ENCODE measurements at regions not wholly inside any gene's neighbourhood (a gene's known extent, or its start where the extent isn't known, plus 50 kb on each side); places are given as distances from the start of the nearest gene placed in this dataset.

GRCh38 chr20:6852478-6852877, 85.0 kb downstream of the BMP2 start:
- H3K27ac ChIP-seq (ENCODE audit: low read length): no peak overlapping the region
- no peaks in the 10 kb centered on the region for H3K36me3 ChIP-seq (ENCODE audit: control insufficient read depth, insufficient read depth, low read length)
- no peaks in the 10 kb centered on the region for H3K4me1 ChIP-seq (ENCODE audit: control insufficient read depth, insufficient read depth, low read length)
- no peak for DNase-seq
- H3K27me3 ChIP-seq (ENCODE audit: control insufficient read depth, insufficient read depth, low read length): no peaks in the 10 kb centered on the region
- H3K9me3 ChIP-seq (replicated peaks; ENCODE audit: control insufficient read depth, low read depth, low read length): no peaks in the 10 kb centered on the region
- 100% methylated on average over 2 of the region's 4 CpGs for WGBS (ENCODE audit: insufficient coverage)
- no peak overlapping the region for H3K4me3 ChIP-seq (ENCODE audit: low read length)

GRCh38 chr20:6855104-6855503, 87.6 kb downstream of the BMP2 start:
- H3K9me3 ChIP-seq (replicated peaks; ENCODE audit: control insufficient read depth, low read depth, low read length): no peaks in the 10 kb centered on the region
- no peak for DNase-seq
- no peak overlapping the region for H3K4me3 ChIP-seq (ENCODE audit: low read length)
- H3K27ac ChIP-seq (ENCODE audit: low read length): no peak overlapping the region
- no peaks in the 10 kb centered on the region for H3K36me3 ChIP-seq (ENCODE audit: control insufficient read depth, insufficient read depth, low read length)
- 38% methylated on average over 2 of the region's 3 CpGs for WGBS (ENCODE audit: insufficient coverage)
- no peaks in the 10 kb centered on the region for H3K27me3 ChIP-seq (ENCODE audit: control insufficient read depth, insufficient read depth, low read length)
- H3K4me1 ChIP-seq (ENCODE audit: control insufficient read depth, insufficient read depth, low read length): no peaks in the 10 kb centered on the region

- H3K9me3 ChIP-seq (replicated peaks; ENCODE audit: control insufficient read depth, low read depth, low read length): no peaks in the 10 kb centered on the region
- no peaks in the 10 kb centered on the region for H3K27me3 ChIP-seq (ENCODE audit: control insufficient read depth, insufficient read depth, low read length)
- WGBS (ENCODE audit: insufficient coverage): 40% methylated on average over 1 of the region's 1 CpG
- no peak for DNase-seq
- no peaks in the 10 kb centered on the region for H3K4me1 ChIP-seq (ENCODE audit: control insufficient read depth, insufficient read depth, low read length)
- H3K4me3 ChIP-seq (ENCODE audit: low read length): no peak overlapping the region
- H3K36me3 ChIP-seq (ENCODE audit: control insufficient read depth, insufficient read depth, low read length): no peaks in the 10 kb centered on the region
- no peak overlapping the region for H3K27ac ChIP-seq (ENCODE audit: low read length)
These were observed 88.3 kb downstream of the BMP2 start for GRCh38 chr20:6855796-6856195.

- H3K27me3 ChIP-seq (ENCODE audit: control insufficient read depth, insufficient read depth, low read length): no peaks in the 10 kb centered on the region
- H3K4me3 ChIP-seq (ENCODE audit: low read length): no peak overlapping the region
- no peaks in the 10 kb centered on the region for H3K9me3 ChIP-seq (replicated peaks; ENCODE audit: control insufficient read depth, low read depth, low read length)
- H3K4me1 ChIP-seq (ENCODE audit: control insufficient read depth, insufficient read depth, low read length): no peaks in the 10 kb centered on the region
- no peak overlapping the region for H3K27ac ChIP-seq (ENCODE audit: low read length)
- H3K36me3 ChIP-seq (ENCODE audit: control insufficient read depth, insufficient read depth, low read length): no peaks in the 10 kb centered on the region
- 70% methylated on average over 3 of the region's 5 CpGs for WGBS (ENCODE audit: insufficient coverage)
- peak; percentile 64 for DNase-seq
These were observed 90.4 kb downstream of the BMP2 start for GRCh38 chr20:6857927-6858326.

- no CpG with 5 or more reads among the region's 2 CpGs for WGBS (ENCODE audit: insufficient coverage)
- no peak overlapping the region for H3K27ac ChIP-seq (ENCODE audit: low read length)
- H3K27me3 ChIP-seq (ENCODE audit: control insufficient read depth, insufficient read depth, low read length): no peaks in the 10 kb centered on the region
- no peaks in the 10 kb centered on the region for H3K9me3 ChIP-seq (replicated peaks; ENCODE audit: control insufficient read depth, low read depth, low read length)
- no peak for DNase-seq
- H3K4me3 ChIP-seq (ENCODE audit: low read length): no peak overlapping the region
- no peaks in the 10 kb centered on the region for H3K36me3 ChIP-seq (ENCODE audit: control insufficient read depth, insufficient read depth, low read length)
- H3K4me1 ChIP-seq (ENCODE audit: control insufficient read depth, insufficient read depth, low read length): no peaks in the 10 kb centered on the region
These were observed 95.9 kb downstream of the BMP2 start for GRCh38 chr20:6863355-6863754.

GRCh38 chr20:6863798-6864201, 96.3 kb downstream of the BMP2 start:
- Histone ChIP-seq H3K27ac (ENCODE audit: low read length) (no peak overlapping the region), H3K36me3 (ENCODE audit: control insufficient read depth, insufficient read depth, low read length) (no peaks in the 10 kb centered on the region), H3K9me3 (replicated peaks; ENCODE audit: control insufficient read depth, low read depth, low read length) (no peaks in the 10 kb centered on the region), H3K27me3 (ENCODE audit: control insufficient read depth, insufficient read depth, low read length) (no peaks in the 10 kb centered on the region), H3K4me3 (ENCODE audit: low read length) (no peak overlapping the region), H3K4me1 (ENCODE audit: control insufficient read depth, insufficient read depth, low read length) (no peaks in the 10 kb centered on the region)
- peak; percentile 34 for DNase-seq
- WGBS (ENCODE audit: insufficient coverage): 64% methylated on average over 6 of the region's 7 CpGs

GRCh38 chr20:6864740-6865139, 97.3 kb downstream of the BMP2 start:
- no peak overlapping the region for H3K27ac ChIP-seq (ENCODE audit: low read length)
- WGBS (ENCODE audit: insufficient coverage): 0% methylated on average over 1 of the region's 5 CpGs
- no peak overlapping the region for H3K4me3 ChIP-seq (ENCODE audit: low read length)
- no peaks in the 10 kb centered on the region for H3K4me1 ChIP-seq (ENCODE audit: control insufficient read depth, insufficient read depth, low read length)
- peak; percentile 14 for DNase-seq
- no peaks in the 10 kb centered on the region for H3K36me3 ChIP-seq (ENCODE audit: control insufficient read depth, insufficient read depth, low read length)
- no peaks in the 10 kb centered on the region for H3K9me3 ChIP-seq (replicated peaks; ENCODE audit: control insufficient read depth, low read depth, low read length)
- H3K27me3 ChIP-seq (ENCODE audit: control insufficient read depth, insufficient read depth, low read length): no peaks in the 10 kb centered on the region

GRCh38 chr20:6866741-6867140, 99.3 kb downstream of the BMP2 start:
- Histone ChIP-seq H3K36me3 (ENCODE audit: control insufficient read depth, insufficient read depth, low read length) (no peaks in the 10 kb centered on the region), H3K27ac (ENCODE audit: low read length) (no peak overlapping the region), H3K4me3 (ENCODE audit: low read length) (no peak overlapping the region), H3K9me3 (replicated peaks; ENCODE audit: control insufficient read depth, low read depth, low read length) (no peaks in the 10 kb centered on the region), H3K4me1 (ENCODE audit: control insufficient read depth, insufficient read depth, low read length) (no peaks in the 10 kb centered on the region), H3K27me3 (ENCODE audit: control insufficient read depth, insufficient read depth, low read length) (no peaks in the 10 kb centered on the region)
- DNase-seq: no peak
- no CpG with 5 or more reads among the region's 3 CpGs for WGBS (ENCODE audit: insufficient coverage)

- no peaks in the 10 kb centered on the region for H3K4me1 ChIP-seq (ENCODE audit: control insufficient read depth, insufficient read depth, low read length)
- no peak for DNase-seq
- H3K36me3 ChIP-seq (ENCODE audit: control insufficient read depth, insufficient read depth, low read length): no peaks in the 10 kb centered on the region
- WGBS (ENCODE audit: insufficient coverage): 63% methylated on average over 6 of the region's 7 CpGs
- H3K27me3 ChIP-seq (ENCODE audit: control insufficient read depth, insufficient read depth, low read length): no peaks in the 10 kb centered on the region
- H3K27ac ChIP-seq (ENCODE audit: low read length): no peak overlapping the region
- no peaks in the 10 kb centered on the region for H3K9me3 ChIP-seq (replicated peaks; ENCODE audit: control insufficient read depth, low read depth, low read length)
- H3K4me3 ChIP-seq (ENCODE audit: low read length): no peak overlapping the region
These were observed 101.4 kb downstream of the BMP2 start for GRCh38 chr20:6868861-6869260.

GRCh38 chr20:6870559-6870958, 103.1 kb downstream of the BMP2 start:
- H3K4me3 ChIP-seq (ENCODE audit: low read length): no peak overlapping the region
- H3K36me3 ChIP-seq (ENCODE audit: control insufficient read depth, insufficient read depth, low read length): no peaks in the 10 kb centered on the region
- no peak for DNase-seq
- H3K9me3 ChIP-seq (replicated peaks; ENCODE audit: control insufficient read depth, low read depth, low read length): no peaks in the 10 kb centered on the region
- H3K27ac ChIP-seq (ENCODE audit: low read length): no peak overlapping the region
- WGBS (ENCODE audit: insufficient coverage): 17% methylated on average over 1 of the region's 5 CpGs
- no peaks in the 10 kb centered on the region for H3K4me1 ChIP-seq (ENCODE audit: control insufficient read depth, insufficient read depth, low read length)
- H3K27me3 ChIP-seq (ENCODE audit: control insufficient read depth, insufficient read depth, low read length): no peaks in the 10 kb centered on the region

GRCh38 chr20:6877633-6878032, 110.1 kb downstream of the BMP2 start:
- no peak overlapping the region for H3K27ac ChIP-seq (ENCODE audit: low read length)

More at GRCh38 chr20:6877633-6878032, 110.1 kb downstream of the BMP2 start:
- H3K4me1 ChIP-seq (ENCODE audit: control insufficient read depth, insufficient read depth, low read length): no peaks in the 10 kb centered on the region
- DNase-seq: no peak
- no CpG with 5 or more reads among the region's 1 CpG for WGBS (ENCODE audit: insufficient coverage)
- no peaks in the 10 kb centered on the region for H3K36me3 ChIP-seq (ENCODE audit: control insufficient read depth, insufficient read depth, low read length)
- no peaks in the 10 kb centered on the region for H3K9me3 ChIP-seq (replicated peaks; ENCODE audit: control insufficient read depth, low read depth, low read length)
- H3K4me3 ChIP-seq (ENCODE audit: low read length): no peak overlapping the region
- no peaks in the 10 kb centered on the region for H3K27me3 ChIP-seq (ENCODE audit: control insufficient read depth, insufficient read depth, low read length)
